Muscle of arm (tissue), 1 donor: ENCODE measurements at regions not wholly inside any gene's neighbourhood (a gene's known extent, or its start where the extent isn't known, plus 50 kb on each side); places are given as distances from the start of the nearest gene placed in this dataset.

ENCODE experiments used
- DNase-seq: peaks from one replicate; pipeline ENCODE4 v3.0.0-alpha.2; 2013

DNA sequence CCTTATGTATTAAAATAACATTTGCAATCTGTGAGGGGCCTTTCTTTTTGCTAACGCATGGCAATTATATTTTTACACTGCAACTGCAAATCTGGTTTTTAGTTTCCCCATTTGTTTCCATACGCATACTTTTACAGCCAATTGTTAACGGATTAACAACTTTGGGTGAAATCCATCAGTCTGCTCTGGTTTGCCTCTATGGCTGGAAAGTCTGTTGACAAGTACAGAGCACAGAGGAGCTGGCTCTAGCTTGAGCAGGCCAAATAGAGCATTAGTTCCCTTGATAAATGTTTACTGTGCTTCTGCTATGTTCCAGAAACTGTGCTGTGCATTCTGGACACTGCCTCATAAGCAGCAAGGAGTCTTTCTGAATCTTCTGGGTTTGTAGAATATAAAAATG, 400.4 kb upstream of the KIF2A start:
- DNase-seq, result no peak

GRCh38 chr5:61906820-61907219, 399.2 kb upstream of the KIF2A start:
- DNase-seq, result no peak

GRCh38 chr5:61907995-61908394, 398.0 kb upstream of the KIF2A start:
- DNase-seq, result no peak

- no peak for DNase-seq
Measured at GRCh38 chr5:61910771-61911170, 395.2 kb upstream of the KIF2A start.

- DNase-seq, result no peak
Measured at GRCh38 chr5:61912559-61912958, 393.4 kb upstream of the KIF2A start.

DNA sequence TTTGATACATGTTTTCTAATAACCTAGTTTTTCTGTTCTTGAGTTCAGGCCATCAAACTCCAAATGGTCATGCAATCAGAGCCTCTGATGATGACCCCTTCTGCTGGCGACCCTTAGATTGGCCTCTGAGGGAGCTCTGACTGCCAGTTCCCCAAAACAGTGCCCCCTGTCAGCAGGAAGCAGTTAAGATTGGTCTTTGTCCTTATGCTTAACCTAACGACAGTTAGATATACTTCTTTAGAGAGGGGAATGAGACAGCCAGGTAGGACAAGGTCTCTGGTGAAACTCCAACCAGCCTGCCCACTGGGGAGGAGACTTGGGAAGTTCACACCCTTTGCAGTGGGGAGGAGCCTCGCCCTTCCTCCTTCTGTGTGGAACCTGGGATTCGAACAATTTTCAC, 390.4 kb upstream of the KIF2A start:
- no peak for DNase-seq

GRCh38 chr5:61916621-61917620, 389.1 kb upstream of the KIF2A start:
- DNase-seq, result no peak

GRCh38 chr5:61918611-61919010, 387.4 kb upstream of the KIF2A start:
- no peak for DNase-seq

DNA sequence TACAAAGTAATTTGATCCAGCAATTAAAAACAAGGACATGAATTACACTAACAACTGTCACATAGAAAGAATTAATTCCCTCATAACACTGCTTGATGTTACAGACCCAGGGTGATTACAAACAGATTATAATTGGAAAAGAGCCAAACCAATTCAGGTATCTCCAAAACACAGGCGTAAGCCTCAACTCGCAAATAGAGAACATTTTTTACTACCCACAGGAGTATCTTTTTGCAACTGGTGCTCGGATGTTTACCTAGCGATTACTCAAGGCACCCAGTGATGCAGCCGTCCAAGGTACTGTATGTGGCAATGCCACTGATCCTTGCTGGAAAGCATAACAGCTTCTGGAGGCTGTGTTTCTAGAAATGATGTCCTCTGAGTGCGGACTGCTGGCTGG, 386.1 kb upstream of the KIF2A start:
- DNase-seq, result no peak

GRCh38 chr5:61924251-61924650, 381.8 kb upstream of the KIF2A start:
- DNase-seq, result no peak

DNA sequence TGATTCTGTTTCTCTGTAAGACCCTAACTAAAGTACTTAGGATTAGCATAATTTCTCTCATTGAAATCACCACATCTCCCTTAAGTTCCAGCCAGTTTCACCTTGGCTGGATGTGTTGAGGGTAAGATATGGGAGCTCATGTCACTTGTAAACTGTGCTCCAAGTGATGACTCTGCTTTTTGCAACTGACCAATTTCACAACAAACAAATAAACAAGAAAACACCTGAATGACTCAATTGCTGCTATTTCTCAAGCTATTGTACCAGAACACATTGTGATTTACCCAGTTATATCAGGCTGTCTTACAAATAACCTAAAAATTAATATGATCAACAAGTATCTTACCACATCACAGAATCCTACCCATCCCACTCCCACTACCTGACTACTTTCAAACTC, 379.1 kb upstream of the KIF2A start:
- no peak for DNase-seq

DNA sequence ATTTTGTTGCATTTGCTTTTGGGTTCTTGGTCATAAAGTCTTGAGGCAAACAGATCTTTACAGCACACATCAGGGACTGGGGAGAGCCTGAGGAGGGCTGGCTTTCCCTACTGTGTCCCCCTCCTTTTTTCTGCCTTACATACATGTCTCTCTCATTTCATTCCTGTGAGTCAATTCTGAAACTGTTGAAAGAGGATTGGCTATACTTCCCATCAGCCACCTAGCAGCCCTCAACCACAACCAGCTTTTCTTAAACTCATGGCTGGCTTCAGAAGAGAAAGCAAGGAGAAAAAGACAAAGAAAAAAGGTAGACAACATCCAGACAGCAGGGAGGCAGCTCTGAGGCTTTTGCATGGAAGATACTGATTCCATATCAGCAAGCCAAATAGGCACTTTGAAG, 374.8 kb upstream of the KIF2A start:
- DNase-seq, result no peak

DNA sequence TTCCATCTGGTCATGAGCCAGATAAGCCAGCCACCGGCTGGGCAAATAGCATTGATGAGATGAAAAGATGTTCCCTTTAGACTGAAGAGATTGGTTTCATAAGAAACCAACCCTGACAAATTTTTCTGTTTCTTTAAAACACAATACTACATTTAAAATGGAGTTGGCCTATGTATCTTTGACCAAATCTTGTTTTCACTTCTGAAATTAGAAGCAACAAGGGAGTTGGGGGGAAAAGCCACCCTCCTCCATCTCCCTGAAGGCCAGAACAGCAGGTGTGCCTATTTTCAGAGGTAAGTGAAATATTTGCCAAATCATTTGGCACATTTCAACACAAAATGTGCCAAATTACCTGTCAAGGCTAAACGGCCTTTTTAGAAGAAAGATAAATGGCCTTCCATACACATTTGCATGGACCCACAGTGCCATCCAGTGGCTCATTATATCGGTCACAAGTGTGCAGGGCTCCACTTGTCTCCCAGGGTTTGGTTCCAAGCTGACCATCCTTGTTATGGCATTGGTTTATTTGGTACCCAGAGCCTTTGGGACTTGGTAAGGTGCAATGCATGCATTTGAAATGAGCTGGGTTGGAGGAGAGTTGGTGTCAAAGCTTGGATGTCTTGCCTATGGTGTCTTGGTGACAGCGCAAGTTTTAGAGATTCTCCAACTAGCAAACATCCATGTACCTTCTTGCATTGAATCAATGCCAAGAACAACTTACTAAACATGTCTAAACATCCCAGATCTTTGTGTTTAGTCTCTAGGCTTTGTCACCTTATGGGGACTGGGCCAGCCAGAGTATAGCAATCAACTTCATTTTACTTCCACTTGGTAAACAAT, 372.0 kb upstream of the KIF2A start:
- DNase-seq, result peak; percentile 25

GRCh38 chr5:61941637-61942036, 364.4 kb upstream of the KIF2A start:
- DNase-seq, result no peak

GRCh38 chr5:61942462-61943049, 363.4 kb upstream of the KIF2A start:
- DNase-seq, result no peak

GRCh38 chr5:61943713-61944112, 362.3 kb upstream of the KIF2A start:
- no peak for DNase-seq

- no peak for DNase-seq
Measured at GRCh38 chr5:61948151-61948550, 357.9 kb upstream of the KIF2A start.

DNA sequence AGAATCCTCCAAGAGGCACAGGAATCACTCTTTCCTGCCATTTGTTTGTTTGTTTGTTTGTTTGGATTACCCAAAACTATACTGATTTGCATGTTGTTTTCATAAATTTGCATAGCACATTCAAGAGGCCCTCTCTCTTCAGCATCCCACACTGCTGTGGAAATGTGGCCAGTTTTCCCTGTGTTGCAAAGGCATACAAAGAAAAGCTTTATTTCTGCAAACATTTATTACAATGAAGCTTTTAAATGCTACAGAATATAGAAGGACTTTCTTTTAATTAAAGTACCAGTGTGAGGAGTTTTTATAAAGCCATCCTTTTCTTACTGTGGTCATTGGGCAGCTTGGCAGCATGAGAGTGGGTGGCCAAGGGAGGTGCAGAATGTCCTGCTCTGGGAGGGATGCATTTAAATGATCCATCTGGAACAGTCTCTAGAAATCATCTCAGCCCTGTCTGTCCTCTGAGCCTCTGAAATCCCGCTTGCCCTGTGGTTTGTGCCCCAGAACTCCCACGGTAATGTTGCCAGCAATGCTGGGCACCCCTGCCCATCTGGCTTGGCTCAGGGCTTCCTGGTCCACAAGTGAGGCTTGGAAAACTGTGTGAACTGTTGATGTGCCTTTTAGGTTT, 356.8 kb upstream of the KIF2A start:
- DNase-seq, result no peak

- DNase-seq, result no peak
Measured at GRCh38 chr5:61949679-61950435, 356.1 kb upstream of the KIF2A start.

DNA sequence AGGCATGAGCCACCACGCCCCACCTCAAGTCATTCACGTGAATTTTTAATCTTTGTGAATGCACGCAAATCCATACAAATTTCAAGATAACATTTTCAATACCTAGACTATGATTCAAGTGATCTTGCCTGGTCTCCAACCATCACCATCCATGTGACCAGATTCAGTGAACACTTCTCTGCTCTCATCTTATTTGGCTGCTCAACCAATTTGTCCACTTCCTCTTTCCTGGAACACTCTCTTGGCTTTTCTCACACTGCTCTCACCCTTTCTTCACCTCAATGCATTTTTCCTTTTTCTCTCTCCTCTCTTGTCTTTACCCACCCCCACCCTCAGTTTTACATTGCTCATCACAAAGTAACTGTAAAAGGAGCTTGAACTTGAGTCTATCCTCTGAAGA, 354.7 kb upstream of the KIF2A start:
- DNase-seq, result no peak

DNA sequence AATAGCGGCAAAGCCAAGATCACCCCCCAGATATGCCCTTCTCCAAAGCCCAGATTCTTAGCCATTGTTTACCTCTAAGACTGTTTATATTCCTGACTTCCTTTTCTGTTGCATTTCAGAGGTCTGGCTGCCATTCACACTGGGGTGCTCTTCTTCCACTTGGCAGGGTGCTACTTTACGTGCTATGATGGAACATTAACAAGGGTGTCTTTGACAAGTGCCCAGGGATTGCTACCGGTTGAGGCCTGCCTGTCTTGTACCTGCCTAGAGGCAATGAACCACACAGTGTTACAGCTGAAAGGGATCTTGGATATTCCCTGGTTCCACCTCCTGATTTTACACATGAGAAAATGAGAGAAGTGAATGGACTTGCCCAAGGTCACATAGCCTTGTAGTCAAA, 352.1 kb upstream of the KIF2A start:
- no peak for DNase-seq
